Stimulated activated memory B cell treated with anti-CD40 and anti-IgM and Interleukin-4, amounts not matched to agents 10 μg/mL and 1 μg/mL and 100 μg/mL, for 72 hours (primary cell): ENCODE measurements at regions not wholly inside any gene's neighbourhood (a gene's known extent, or its start where the extent isn't known, plus 50 kb on each side); places are given as distances from the start of the nearest gene placed in this dataset.
"Not testable (repeated sequence)": the region's sequence is repeated elsewhere in the genome, so short reads cannot be mapped to it uniquely, and the experiment has no call there.

ENCODE experiments used
- ATAC-seq: fragments of 150-1000 bp; cut with Tn5 transposase; 2 replicates; pipeline ENCODE4 v1.10.0; 2021
- H3K27ac Mint-ChIP-seq: one replicate; pipeline ENCODE4 v1.8.0; 2022; ENCODE audit warnings: mild to moderate bottlenecking, mixed read lengths
- H3K27me3 Mint-ChIP-seq: one replicate; pipeline ENCODE4 v1.8.0; 2022; ENCODE audit warnings: mixed read lengths
- H3K36me3 Mint-ChIP-seq: one replicate; pipeline ENCODE4 v1.8.0; 2022; ENCODE audit warnings: mixed read lengths
- H3K4me1 Mint-ChIP-seq: one replicate; pipeline ENCODE4 v1.8.0; 2022; ENCODE audit warnings: mixed read lengths
- H3K4me3 Mint-ChIP-seq: one replicate; pipeline ENCODE4 v1.8.0; 2022; ENCODE audit warnings: mild to moderate bottlenecking, moderate library complexity, mixed read lengths
- H3K9me3 Mint-ChIP-seq: one replicate; pipeline ENCODE4 v1.8.0; 2022; ENCODE audit warnings: mixed read lengths

DNA sequence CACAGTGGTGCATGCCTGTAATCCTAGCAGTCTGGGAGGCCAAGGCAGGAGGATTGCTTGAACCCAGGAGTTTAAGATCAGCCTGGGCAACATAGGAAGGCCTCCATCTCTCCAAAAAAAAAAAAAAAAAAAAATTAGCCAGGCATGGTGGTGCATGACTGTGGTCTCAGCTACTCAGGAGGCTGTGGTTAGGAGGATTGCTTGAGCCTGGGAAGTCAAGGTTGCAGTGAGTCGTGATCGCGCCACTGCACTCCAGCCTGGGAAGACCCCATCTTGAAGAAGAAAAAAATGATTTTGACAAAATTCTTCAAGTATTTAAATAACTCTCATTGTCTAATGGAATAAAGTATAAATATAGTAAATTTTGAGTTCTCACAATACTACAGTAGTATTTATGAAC lies 219.2 kb upstream of the SSTR1 start:
- H3K27ac Mint-ChIP-seq = no peak overlapping the region
- H3K36me3 Mint-ChIP-seq = no peaks in the 10 kb centered on the region
- no peaks in the 10 kb centered on the region for H3K27me3 Mint-ChIP-seq
- H3K9me3 Mint-ChIP-seq = no peaks in the 10 kb centered on the region
- no peak for ATAC-seq
- no peaks in the 10 kb centered on the region for H3K4me1 Mint-ChIP-seq
- H3K4me3 Mint-ChIP-seq = no peak overlapping the region

DNA sequence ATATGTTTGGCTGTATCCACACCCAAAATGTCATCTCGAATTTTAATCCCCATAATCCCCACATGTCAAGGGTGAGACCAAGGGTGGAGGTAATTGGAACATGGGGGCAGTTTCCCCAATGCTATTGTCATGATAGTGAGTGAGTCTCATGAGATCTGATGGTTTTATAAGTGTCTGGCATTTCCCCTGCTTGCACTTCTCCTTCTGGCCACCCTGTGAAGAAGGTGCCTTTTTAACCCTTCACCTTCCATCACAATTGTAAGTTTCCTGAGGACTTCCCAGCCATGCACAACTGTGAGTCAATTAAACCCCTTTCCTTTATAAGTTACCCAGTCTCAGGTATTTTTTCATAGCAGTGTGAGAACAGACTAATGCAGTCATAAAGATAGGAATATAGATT lies 216.7 kb upstream of the SSTR1 start:
- no peak overlapping the region for H3K27ac Mint-ChIP-seq
- ATAC-seq = no peak
- H3K36me3 Mint-ChIP-seq = no peaks in the 10 kb centered on the region
- no peaks in the 10 kb centered on the region for H3K27me3 Mint-ChIP-seq
- no peaks in the 10 kb centered on the region for H3K9me3 Mint-ChIP-seq
- H3K4me1 Mint-ChIP-seq = no peaks in the 10 kb centered on the region
- no peak overlapping the region for H3K4me3 Mint-ChIP-seq

GRCh38 chr14:37992499-37992898 lies 215.2 kb upstream of the SSTR1 start:
- Mint-ChIP-seq H3K27ac (no peak overlapping the region), H3K9me3 (no peaks in the 10 kb centered on the region), H3K36me3 (no peaks in the 10 kb centered on the region), H3K4me3 (no peak overlapping the region), H3K27me3 (no peaks in the 10 kb centered on the region), H3K4me1 (no peaks in the 10 kb centered on the region)
- ATAC-seq = no peak

- Mint-ChIP-seq H3K27ac (no peak overlapping the region), H3K36me3 (no peaks in the 10 kb centered on the region), H3K4me3 (no peak overlapping the region), H3K9me3 (no peaks in the 10 kb centered on the region), H3K27me3 (no peaks in the 10 kb centered on the region), H3K4me1 (no peaks in the 10 kb centered on the region)
- ATAC-seq = no peak
Observed at GRCh38 chr14:37994846-37995372, 212.8 kb upstream of the SSTR1 start.

DNA sequence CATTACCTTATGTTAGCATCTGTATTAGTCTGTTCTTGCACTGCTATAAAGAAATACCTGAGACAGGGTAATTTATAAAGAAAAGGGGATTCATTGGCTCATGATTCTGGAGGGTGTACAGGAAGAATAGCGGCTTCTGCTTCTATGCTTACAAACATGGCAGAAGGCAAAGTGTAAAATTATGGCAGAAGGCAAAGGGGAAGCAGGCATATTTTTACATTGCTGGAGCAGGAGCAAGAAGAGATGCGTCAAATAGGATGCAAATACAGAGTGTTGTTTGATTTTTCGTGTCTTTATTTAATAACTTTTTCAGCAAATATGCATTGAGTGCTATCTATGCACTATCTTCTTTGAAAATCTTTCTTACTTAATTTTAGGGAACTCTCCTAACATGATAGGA lies 210.7 kb upstream of the SSTR1 start:
- H3K27ac Mint-ChIP-seq = no peak overlapping the region
- H3K4me1 Mint-ChIP-seq = no peaks in the 10 kb centered on the region
- no peak overlapping the region for H3K4me3 Mint-ChIP-seq
- no peaks in the 10 kb centered on the region for H3K9me3 Mint-ChIP-seq
- ATAC-seq = no peak
- no peaks in the 10 kb centered on the region for H3K27me3 Mint-ChIP-seq
- no peaks in the 10 kb centered on the region for H3K36me3 Mint-ChIP-seq

GRCh38 chr14:38000340-38000739 lies 207.4 kb upstream of the SSTR1 start:
- H3K4me3 Mint-ChIP-seq = no peak overlapping the region
- H3K36me3 Mint-ChIP-seq = no peaks in the 10 kb centered on the region
- ATAC-seq = no peak
- no peaks in the 10 kb centered on the region for H3K27me3 Mint-ChIP-seq
- no peaks in the 10 kb centered on the region for H3K9me3 Mint-ChIP-seq
- no peaks in the 10 kb centered on the region for H3K4me1 Mint-ChIP-seq
- no peak overlapping the region for H3K27ac Mint-ChIP-seq

- no peak overlapping the region for H3K4me3 Mint-ChIP-seq
- H3K4me1 Mint-ChIP-seq = no peaks in the 10 kb centered on the region
- no peak overlapping the region for H3K27ac Mint-ChIP-seq
- H3K9me3 Mint-ChIP-seq = no peaks in the 10 kb centered on the region
- no peaks in the 10 kb centered on the region for H3K27me3 Mint-ChIP-seq
- H3K36me3 Mint-ChIP-seq = no peaks in the 10 kb centered on the region
- no peak for ATAC-seq
Observed at GRCh38 chr14:38001501-38001900, 206.2 kb upstream of the SSTR1 start.

DNA sequence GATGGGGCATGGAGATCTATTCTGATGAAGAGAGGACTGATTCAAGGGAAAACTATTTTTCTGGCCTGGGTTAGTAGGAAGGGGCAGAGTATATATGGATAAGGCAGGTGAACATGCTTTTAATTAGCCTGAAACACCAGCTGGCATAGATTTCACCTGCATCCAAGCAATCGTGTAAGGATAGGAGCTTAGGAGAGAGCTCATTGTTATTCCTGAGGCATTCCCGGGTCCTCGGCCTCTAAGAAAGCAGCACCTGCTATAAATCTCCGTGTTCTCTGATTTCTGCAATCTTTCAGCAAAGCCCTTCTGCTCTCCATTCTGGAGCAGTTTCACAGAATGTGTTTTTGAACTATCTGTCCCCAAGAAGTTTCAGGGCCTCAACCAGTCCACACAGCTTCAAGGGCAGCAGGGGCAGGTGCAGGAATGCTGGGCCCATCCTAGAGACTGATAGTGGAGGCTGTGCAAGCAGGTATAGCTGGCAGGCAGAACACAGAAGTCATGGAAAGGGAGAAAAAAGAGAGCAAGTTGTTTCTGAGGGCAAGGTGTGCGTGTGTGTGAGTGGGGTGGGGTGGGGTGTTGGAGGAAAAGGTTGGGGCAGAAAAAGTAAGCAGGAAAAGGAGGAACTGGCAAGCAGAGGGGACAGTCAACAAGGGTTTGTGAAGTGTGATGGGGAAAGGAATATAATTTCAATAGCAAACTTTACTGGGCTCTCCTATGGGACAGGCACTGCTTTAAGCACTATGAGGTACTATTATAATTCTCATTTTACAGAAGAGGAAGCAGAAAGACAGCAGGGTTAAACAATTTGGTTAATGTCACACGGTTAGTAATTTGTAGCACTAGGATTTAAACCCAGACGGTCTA lies 203.7 kb upstream of the SSTR1 start:
- Mint-ChIP-seq H3K4me1 (no peaks in the 10 kb centered on the region), H3K36me3 (no peaks in the 10 kb centered on the region), H3K27ac (no peak overlapping the region), H3K4me3 (no peak overlapping the region), H3K27me3 (no peaks in the 10 kb centered on the region), H3K9me3 (no peaks in the 10 kb centered on the region)
- ATAC-seq = no peak

DNA sequence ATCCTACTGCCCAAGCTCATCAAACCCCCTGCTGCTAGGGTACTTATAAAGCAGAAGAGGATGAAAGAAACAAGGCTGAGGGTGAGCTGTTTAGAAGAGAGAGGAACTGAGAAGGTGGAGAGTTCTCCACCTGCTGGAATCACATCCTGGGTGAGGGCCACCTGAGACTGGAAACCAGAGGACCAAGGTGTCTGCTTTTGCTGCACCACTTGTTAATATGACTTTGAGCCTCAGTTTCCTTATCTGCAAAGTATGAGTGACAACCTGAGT lies 203.2 kb upstream of the SSTR1 start:
- H3K27ac Mint-ChIP-seq = no peak overlapping the region
- no peaks in the 10 kb centered on the region for H3K4me1 Mint-ChIP-seq
- ATAC-seq = no peak
- no peaks in the 10 kb centered on the region for H3K36me3 Mint-ChIP-seq
- H3K27me3 Mint-ChIP-seq = no peaks in the 10 kb centered on the region
- H3K9me3 Mint-ChIP-seq = no peaks in the 10 kb centered on the region
- no peak overlapping the region for H3K4me3 Mint-ChIP-seq

DNA sequence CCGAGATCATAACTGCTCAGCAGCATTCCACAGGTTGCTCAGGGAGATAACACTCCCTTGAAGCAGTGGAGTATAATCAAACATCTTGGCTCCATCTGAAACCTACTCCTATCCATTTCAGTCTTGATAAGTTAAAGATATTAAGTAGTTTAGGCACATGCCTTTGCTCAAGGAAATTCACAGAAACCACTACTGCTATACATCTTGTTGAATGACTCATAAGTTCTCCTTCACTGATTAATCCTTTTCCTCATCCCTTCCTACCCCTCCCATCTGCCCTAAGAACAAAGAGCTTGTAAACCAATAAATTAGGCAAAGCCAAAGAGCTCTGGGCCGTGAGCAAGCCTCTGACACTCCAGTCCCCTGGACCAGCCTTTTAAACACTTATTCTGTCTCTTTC lies 196.5 kb upstream of the SSTR1 start:
- H3K27me3 Mint-ChIP-seq, H3K4me3 Mint-ChIP-seq, H3K36me3 Mint-ChIP-seq, ATAC-seq, H3K4me1 Mint-ChIP-seq, H3K27ac Mint-ChIP-seq: not testable (repeated sequence)
- peaks cover 17% of the 10 kb centered on the region for H3K9me3 Mint-ChIP-seq

DNA sequence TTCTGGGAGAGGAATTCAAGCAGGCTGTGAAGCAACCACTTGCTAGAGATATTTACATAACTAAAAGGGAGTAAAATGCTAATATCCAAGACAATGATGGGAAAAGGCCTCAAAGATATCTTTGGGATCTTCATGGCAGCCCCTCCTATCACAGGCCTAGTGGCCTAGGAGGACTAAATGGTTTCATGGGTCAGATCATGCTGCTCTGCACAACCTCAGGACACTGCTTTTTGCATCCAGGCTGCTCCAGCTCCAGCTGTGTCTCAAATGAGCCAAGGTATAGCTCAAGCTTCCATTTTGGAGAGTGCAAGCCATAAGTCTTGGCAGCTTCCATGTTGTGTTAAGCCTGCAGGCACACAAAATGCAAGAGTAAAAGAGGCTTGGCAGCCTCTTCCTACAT lies 195.6 kb upstream of the SSTR1 start:
- no peak overlapping the region for H3K27ac Mint-ChIP-seq
- no peak for ATAC-seq
- no peaks in the 10 kb centered on the region for H3K36me3 Mint-ChIP-seq
- H3K4me1 Mint-ChIP-seq = no peaks in the 10 kb centered on the region
- H3K27me3 Mint-ChIP-seq = no peaks in the 10 kb centered on the region
- no peak overlapping the region for H3K4me3 Mint-ChIP-seq
- H3K9me3 Mint-ChIP-seq = peaks cover 17% of the 10 kb centered on the region

DNA sequence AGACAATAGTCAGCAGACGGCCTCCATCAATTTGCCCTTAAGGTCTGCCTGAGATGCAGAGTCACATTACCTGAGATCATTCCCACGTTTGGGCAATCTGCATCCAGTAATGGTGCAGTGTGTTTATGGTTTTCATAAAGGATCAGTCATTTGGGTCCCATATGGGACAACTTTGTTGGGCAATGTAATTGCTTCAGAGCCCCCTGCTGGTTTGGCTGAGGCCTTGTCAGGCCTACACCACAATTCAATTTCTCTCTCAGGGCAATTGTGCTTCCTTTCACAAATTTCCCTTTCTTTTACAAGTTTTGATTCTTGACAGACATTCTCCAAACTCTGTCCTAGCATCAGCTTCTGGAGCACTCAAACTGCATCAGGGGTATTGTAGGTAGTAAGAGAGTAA lies 191.2 kb upstream of the SSTR1 start:
- Mint-ChIP-seq H3K4me3 (no peak overlapping the region), H3K27ac (no peak overlapping the region), H3K4me1 (no peaks in the 10 kb centered on the region), H3K36me3 (no peaks in the 10 kb centered on the region), H3K9me3 (peaks cover 12% of the 10 kb centered on the region), H3K27me3 (no peaks in the 10 kb centered on the region)
- no peak for ATAC-seq

DNA sequence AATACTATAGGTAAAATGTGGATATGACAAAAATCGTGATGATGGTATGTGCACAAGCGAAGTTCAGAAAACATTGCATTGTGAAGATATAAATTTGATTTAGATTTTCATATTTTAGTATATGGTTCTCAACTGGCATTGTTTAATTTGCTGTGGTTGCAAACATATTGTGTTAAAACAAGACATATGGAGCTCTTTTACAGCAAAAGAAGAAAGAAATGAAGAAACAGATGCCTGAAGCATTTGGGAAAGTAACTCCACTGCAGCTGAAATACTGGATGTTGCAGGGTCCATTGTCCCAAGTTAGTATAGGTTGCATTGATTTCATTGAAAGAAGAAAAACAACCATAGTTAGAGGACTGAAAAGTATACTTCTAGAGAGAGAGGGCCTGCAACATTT lies 185.8 kb upstream of the SSTR1 start:
- no peaks in the 10 kb centered on the region for H3K4me1 Mint-ChIP-seq
- H3K4me3 Mint-ChIP-seq = no peak overlapping the region
- peaks cover 15% of the 10 kb centered on the region for H3K9me3 Mint-ChIP-seq
- ATAC-seq = no peak
- H3K27ac Mint-ChIP-seq = no peak overlapping the region
- no peaks in the 10 kb centered on the region for H3K27me3 Mint-ChIP-seq
- H3K36me3 Mint-ChIP-seq = no peaks in the 10 kb centered on the region

GRCh38 chr14:38022775-38023174 lies 184.9 kb upstream of the SSTR1 start:
- Mint-ChIP-seq H3K36me3 (no peaks in the 10 kb centered on the region), H3K4me3 (no peak overlapping the region), H3K27me3 (no peaks in the 10 kb centered on the region), H3K4me1 (no peaks in the 10 kb centered on the region), H3K27ac (no peak overlapping the region), H3K9me3 (peaks cover 15% of the 10 kb centered on the region)
- no peak for ATAC-seq

DNA sequence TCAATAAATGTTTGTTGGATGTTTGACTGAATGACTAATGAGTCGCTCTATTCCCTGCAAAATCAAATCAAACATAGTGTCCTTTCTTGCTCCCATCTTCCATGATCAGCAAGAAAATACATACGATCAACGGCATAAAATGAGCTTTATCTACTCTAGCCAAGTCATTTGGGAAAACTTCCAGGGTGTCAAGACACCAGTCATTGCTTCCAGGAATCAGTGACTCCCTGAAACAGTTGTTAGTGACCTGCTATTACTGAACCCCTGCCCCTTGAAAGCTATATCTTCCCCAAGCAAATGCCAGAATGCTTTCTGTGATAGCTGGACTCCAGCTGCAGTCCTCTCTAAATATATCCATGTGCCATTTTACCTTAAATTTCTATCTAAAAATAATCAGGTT lies 169.5 kb upstream of the SSTR1 start:
- Mint-ChIP-seq H3K4me1 (no peaks in the 10 kb centered on the region), H3K36me3 (no peaks in the 10 kb centered on the region), H3K27ac (no peak overlapping the region), H3K9me3 (no peaks in the 10 kb centered on the region), H3K4me3 (no peak overlapping the region), H3K27me3 (no peaks in the 10 kb centered on the region)
- no peak for ATAC-seq

DNA sequence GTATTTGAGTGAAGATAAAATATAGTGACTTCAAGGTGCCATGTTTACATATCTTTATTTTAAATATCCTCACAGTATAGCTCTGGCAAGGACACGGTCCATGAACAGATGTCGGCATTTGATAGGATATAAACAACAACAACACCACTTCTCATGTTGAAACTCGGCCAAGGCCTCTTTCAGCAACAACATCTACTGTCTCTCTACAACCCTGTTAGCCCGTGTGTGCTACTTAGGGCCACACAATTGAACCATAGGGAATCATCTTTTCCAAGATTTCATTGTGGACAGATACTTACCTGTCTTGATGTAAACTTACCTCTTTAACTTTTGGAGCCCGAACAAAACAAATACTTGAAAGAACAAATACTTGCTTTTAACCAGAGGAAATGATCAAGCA lies 168.7 kb upstream of the SSTR1 start:
- no peak overlapping the region for H3K27ac Mint-ChIP-seq
- no peak overlapping the region for H3K4me3 Mint-ChIP-seq
- no peaks in the 10 kb centered on the region for H3K9me3 Mint-ChIP-seq
- H3K4me1 Mint-ChIP-seq = no peaks in the 10 kb centered on the region
- H3K27me3 Mint-ChIP-seq = no peaks in the 10 kb centered on the region
- no peak for ATAC-seq
- H3K36me3 Mint-ChIP-seq = no peaks in the 10 kb centered on the region

DNA sequence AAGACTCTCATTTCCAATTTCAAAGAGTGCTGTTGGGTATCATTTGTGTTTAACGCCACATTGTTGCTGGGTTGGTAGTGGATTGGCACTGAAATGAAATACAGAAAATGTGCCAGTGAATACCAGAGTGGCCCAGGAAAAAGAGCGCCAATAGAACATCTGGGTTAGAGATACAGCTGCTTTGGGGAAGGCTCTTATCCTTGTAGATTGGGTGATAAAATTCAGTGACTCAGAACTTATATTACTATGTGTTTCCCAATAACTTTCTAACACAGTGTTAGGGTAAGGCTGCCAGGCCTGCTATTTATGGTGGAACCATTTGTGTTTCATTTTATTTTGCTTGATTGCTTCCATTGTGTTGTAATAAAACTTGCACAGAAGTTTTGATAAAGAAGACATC lies 168.2 kb upstream of the SSTR1 start:
- Mint-ChIP-seq H3K4me1 (no peaks in the 10 kb centered on the region), H3K27ac (no peak overlapping the region), H3K27me3 (no peaks in the 10 kb centered on the region), H3K36me3 (no peaks in the 10 kb centered on the region), H3K4me3 (no peak overlapping the region), H3K9me3 (no peaks in the 10 kb centered on the region)
- ATAC-seq = no peak
